Keratinocyte (primary cell): ENCODE measurements at regions not wholly inside any gene's neighbourhood (a gene's known extent, or its start where the extent isn't known, plus 50 kb on each side); places are given as distances from the start of the nearest gene placed in this dataset.

Source experiments
- EZH2 ChIP-seq: IDR thresholded peaks from one replicate; pipeline ENCODE4 v1.6.1; 2012; ENCODE audit warnings: inconsistent platforms, mild to moderate bottlenecking, low read length, moderate library complexity
- TF ChIP-seq, protein P1 (sequence below), 3 experiments: IDR thresholded peaks in 1 of 3; conservative IDR thresholded peaks in 1 of 3; optimal IDR thresholded peaks in 1 of 3; 2 replicates in 2 of 3; 3 replicates in 1 of 3; pipeline versions ENCODE3 to v1.5.1; 2011; ENCODE audit warnings: low read length in 3 of 3, mild to moderate bottlenecking in 3 of 3, moderate library complexity in 2 of 3, control low read depth in 1 of 3, inconsistent platforms in 1 of 3; ENCODE audit not compliant: insufficient read depth in 2 of 3; ENCODE audit errors: extremely low read depth in 1 of 3

DNA sequence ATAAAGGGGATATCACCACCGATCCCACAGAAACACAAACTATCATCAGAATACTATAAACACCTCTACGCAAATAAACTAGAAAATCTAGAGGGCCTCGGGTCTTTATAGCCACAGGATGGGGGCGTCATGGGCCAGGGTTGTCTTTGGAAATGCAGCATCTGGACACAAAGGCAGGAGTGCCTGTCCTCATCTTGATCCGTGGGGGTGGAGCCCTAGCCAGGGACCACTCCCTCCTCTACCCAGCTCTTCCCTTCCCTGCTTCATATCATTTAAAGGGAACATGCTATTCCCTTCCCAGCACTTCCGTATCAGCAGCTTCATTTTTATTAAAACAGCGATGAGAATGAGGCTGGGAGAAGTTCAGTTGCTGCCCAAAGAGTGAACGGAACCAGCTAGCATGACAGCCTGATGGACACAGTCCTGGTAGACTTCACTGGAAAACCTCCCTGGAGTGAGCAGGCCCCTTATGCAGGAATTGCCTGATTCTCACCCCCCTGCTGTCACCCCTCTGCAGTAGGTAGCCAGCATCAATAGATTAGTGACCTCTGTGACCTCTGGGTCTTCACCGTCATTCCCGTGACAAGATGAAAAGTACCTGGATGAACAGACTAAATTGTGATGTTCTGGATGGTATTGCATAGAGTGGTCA, 251.4 kb upstream of the RGS6 start:
- TF ChIP-seq, protein P1, sequence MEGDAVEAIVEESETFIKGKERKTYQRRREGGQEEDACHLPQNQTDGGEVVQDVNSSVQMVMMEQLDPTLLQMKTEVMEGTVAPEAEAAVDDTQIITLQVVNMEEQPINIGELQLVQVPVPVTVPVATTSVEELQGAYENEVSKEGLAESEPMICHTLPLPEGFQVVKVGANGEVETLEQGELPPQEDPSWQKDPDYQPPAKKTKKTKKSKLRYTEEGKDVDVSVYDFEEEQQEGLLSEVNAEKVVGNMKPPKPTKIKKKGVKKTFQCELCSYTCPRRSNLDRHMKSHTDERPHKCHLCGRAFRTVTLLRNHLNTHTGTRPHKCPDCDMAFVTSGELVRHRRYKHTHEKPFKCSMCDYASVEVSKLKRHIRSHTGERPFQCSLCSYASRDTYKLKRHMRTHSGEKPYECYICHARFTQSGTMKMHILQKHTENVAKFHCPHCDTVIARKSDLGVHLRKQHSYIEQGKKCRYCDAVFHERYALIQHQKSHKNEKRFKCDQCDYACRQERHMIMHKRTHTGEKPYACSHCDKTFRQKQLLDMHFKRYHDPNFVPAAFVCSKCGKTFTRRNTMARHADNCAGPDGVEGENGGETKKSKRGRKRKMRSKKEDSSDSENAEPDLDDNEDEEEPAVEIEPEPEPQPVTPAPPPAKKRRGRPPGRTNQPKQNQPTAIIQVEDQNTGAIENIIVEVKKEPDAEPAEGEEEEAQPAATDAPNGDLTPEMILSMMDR (optimal IDR thresholded peaks at IDR 0.05 in 1 of 3, IDR thresholded peaks at IDR 0.05 in 1 of 3, conservative IDR thresholded peaks at IDR 0.05 in 1 of 3; ENCODE audit: extremely low read depth in 1 of 3, insufficient read depth in 2 of 3, low read length in 3 of 3), result no peak
- TF ChIP-seq EZH2, result no peak
